DMS114 treated with DMSO at 0.1 percent for 48 hours (cell line): ENCODE measurements at regions not wholly inside any gene's neighbourhood (a gene's known extent, or its start where the extent isn't known, plus 50 kb on each side); places are given as distances from the start of the nearest gene placed in this dataset.

ENCODE experiments used
- DNase-seq: peaks from one replicate; lab custom pipeline; 2025; ENCODE audit not compliant: unreplicated experiment; lab: John Stamatoyannopoulos, UW

DNA sequence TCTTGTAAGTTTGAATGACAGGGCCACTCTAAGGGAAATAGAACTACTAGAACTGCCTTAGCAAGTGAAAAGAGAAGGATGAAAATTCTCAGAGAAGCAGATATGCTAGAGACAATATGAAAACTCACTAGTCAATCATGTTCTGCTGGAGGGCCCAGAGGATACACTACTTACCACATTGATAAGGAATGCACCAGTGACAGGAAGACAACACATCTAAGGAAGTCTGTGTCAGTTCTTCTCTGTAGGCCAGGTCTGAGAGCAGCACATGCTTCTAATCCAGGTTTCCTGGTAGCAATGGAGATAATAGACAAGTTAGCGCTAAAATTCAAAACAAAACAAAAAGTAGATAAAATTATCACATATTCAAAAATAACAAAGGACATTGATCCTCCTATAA lies 235.2 kb upstream of the AKR1E2 start:
- no peak for DNase-seq

DNA sequence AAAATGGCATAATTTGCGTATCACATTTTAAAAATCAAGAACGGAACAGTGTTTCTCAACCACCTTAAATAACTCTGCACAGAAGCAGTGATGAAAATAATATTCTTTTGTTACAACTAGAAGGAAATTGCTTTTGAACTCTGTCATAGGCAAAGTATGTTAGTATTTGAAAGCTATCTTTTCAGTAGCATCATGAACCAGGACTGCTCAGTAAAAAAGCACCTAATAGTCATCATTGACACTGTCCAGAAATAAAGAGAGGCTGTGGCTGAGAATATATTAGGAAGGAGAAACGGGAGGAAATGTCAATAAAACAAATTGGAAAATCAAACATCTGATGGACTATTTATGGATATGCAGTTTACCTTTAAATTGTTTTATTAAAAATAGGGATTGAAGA lies 237.2 kb upstream of the AKR1E2 start:
- no peak for DNase-seq

DNA sequence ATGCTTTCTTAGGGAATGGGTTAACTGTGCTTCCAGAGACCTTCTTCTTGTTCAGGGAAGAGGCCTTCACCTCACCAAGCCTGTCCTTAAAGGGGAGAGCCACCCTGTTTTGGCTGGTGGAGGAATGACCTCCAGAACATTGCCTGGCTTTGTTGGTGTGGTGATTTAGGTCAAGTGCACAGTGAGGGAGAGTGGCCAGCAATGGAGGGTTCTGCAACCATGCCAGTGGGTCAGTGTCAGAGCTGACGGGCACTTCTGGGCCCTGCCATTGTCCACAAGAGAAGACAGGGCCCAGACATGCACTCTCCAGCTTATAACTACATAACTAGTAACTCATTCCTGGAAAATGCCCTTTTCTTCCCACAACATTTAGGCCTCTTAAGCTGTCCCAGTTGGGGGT lies 238.5 kb upstream of the AKR1E2 start:
- DNase-seq = no peak

DNA sequence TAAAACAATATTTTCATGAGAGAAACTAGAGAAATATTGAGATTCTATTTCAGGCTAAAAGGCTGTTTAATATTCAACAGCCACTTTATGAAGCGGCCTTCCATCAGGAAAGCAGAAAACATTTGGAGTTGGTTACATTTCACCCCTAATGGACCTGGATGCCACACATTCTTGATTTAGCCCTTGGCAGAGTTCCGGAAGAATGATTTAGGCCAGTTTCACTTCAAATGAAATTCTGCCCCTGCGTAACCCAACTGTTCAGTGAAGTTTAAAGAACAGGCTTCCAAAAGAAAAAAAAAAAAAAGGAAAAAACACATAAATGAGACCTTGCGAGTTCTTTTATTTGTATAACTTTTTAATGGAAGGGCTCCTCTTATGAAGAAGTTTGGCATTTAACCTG lies 239.2 kb upstream of the AKR1E2 start:
- no peak for DNase-seq

DNA sequence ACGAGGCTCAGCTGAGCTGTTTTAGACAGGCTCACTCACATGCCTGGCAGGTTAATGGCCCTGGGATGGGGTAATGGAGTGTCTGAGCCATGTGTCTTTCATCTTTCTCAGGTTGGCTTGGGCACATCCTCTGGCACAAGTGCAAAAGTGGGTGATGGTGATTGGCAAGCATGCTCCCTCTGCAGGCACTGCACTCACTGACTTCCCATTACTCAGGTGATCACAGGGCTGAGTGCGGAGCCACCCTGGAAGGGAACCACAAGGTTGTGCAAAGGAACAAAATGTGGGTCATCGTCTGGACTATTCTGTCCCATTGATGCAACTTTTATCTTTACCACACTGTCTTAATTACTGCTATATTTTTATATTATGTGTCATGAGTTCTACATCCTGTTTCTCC lies 244.1 kb upstream of the AKR1E2 start:
- DNase-seq = no peak

DNA sequence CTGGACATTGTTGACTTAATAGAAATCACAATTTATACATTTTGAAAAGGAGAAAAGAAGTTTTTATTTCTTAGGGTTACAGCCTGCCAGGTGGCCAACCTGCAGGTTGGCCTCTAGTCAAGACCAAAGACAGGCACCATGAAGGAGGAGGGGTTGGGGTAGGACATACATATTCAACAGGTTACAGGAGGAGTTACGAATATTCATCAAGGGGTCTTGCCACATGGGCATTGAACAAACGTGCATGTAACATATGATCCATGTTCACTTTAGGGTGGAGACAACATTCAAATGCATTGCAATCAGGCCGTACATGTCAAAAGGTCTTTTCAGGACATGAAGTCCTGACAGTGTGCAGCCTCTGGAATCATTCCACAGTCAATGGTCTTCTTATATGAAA lies 246.2 kb upstream of the AKR1E2 start:
- no peak for DNase-seq

DNA sequence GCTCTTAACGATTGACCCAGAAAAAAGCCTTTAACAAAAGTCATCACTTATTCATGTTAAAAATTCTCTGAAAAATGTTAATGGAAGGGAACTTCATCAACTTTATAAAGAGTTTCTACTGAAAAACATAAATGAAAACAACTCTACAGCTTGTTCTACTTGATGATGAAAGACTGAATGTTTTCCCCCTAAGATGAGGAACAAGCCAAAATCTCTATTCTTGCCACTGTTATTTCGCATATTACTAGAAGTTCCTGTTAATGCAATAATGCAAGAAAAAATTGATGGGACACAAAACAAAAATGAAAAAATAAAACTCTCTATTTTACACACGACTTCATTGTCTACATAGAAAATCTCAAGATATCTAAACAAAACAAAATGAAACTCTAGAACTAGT lies 249.8 kb upstream of the AKR1E2 start:
- DNase-seq = no peak

DNA sequence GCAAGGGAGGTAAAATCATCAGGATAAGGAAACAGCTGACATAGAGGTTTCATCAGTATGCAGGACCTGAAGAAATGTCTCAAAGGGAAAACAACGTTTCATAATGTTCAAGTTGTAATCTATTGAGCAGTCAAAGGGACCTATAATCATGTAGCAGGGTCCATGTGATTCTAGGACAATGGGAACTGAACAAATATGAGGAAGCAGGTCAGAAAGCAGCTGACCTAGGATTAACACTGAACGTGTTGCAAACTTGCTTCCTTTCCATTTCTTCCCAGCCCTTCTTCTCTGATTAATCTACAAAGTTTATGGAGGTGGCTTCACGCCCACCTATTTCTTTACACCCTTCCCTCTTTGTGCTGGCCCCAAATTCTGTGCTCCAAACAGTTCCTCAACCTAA lies 256.9 kb upstream of the AKR1E2 start:
- DNase-seq = no peak

DNA sequence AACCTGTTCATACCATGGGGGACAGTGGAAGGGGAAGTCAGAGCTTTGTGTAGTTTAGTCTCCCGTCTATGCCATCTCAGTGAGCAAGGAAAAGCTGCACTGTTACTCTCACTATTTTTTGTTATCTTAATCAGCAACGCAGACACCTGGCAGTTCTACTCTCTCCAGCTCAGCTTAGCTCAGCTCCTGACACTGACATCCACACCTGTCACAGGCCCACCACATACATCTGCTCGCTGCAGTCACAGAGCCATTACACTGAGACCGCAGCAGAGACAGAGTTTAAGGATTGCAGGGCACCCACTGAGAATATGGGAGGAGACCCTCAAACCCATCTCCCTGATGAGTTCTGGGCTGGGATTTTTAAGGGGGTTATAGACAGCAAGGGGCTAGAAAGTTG lies 257.3 kb upstream of the AKR1E2 start:
- no peak for DNase-seq

DNA sequence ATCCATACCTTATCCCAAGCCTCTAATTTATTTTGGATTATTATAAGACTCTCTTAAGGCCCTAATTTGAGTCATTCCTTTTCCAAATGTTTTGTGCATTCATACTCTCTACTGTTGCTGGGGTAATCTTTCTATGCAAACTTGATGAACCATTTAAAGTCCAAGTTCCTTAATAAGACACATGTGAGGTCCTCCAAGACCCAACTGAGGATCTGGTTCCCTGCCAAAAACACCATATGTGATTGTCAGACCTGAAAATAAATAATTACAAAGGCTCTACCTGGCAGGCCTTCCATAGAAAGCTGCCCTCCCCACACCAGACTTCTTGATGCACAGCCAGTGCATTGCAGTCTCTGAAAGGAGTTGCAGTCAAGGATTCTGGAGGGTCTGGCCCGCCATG lies 257.9 kb upstream of the AKR1E2 start:
- no peak for DNase-seq

DNA sequence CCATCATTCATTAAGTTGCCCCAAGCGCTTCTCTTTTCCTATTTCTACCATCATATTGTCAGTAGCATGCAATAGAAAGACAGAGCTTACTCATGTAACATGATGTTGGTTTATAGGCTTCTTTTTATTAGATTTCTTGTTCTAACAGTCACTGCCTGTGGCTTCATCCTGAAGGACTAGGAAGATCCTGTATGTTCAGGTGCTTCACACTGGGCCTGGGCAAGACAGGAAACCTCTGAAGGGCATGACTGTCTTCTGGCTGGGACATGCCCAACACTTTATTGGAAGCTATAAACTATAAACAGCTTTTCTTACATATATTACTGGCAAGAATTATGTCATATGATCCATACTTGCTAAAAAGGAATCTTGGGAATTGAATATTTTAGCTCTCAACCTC lies 258.4 kb upstream of the AKR1E2 start:
- DNase-seq = no peak

DNA sequence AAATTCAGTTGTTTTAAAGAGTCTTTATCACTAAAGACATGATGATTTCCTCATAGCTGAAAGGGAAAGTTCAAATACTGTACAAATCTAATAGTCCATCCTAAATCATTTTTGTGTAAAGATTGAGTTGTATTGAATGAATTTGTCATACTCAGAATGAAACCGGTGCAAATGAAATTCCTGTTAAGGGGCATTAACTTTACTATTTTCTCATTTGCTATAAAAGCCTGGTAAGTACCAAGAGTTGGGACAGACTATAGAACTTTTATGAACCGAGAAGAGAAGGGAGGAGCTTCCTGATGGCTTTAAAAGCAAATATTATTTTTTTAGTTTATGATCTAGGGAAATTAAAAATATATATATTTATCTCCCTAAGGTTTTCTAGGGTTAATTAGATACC lies 260.0 kb upstream of the AKR1E2 start:
- no peak for DNase-seq

DNA sequence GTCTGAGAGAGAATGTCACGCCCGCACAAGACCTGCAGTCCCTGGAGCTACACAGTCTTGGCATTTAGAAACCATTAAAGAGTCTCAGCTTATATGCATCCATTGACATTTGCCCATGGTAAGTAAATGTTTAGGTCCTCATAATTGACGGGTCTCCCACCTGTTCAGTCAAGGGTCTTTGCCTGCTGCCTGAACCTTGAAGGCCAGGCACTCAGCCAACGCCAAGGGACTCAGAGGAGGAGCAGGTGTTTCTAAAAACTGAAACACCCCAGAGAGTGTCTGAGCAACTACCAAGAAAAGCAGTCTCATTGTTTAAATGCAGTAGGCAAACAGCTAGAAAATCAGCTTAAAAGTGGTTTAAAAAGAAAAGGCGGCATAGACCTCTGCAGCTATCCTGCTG lies 264.7 kb upstream of the AKR1E2 start:
- no peak for DNase-seq

DNA sequence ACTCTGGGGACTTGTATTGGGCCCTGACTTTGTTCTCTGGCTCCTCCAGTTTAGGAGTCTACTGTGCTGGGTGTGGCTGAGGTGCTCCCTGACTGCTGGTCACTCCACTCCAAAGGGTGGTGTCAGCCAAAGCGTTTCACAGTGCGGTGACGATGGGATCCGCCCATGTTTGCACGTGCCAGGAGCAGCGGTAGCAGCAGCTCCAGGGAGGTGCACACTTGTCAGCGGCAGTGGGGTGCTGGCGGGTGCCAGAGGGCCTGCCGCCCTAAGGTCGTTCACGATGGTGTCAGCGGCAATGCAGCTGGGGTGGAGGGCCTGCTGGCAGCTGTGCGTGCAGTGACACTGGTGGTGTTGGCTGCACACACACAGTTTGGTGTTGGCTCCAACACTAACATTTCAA lies 268.5 kb upstream of the AKR1E2 start:
- DNase-seq = no peak

DNA sequence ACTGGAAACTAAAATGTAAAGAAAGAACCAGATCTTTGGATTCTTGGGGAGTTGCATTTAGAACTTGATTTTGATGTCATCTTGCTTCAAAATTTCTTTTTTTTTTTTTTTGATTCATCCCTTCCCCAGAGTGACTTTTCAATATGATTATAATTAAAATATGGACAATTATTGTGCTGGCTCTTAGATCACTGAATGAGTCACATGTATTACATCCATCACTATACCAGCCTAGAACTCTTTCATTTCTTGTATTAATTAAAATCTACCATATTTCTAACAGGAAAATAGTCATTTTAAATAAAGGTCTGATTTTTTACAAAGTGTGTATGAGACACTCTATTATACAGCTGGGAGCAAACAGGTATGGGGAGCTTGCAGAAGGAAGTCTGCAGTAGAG lies 269.5 kb upstream of the AKR1E2 start:
- no peak for DNase-seq

DNA sequence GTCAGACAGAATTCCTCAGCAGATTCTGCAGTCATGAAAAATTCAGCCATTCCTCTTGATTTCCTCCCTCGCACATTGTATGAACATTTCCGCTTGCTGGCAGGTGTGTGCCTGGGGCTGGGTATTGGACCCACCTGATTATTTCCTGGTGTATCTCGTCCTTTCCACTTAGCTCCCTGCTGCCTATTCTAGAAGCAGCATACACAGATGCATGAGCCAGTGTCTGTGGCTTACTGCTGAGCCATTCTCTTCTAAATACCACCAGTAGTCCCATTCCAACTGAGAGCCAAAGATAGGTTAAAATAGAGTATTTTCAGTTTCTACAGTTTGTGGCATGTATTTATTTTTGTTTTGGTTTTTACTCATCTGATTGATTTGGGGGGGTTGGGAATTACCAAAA lies 270.1 kb upstream of the AKR1E2 start:
- DNase-seq = no peak

DNA sequence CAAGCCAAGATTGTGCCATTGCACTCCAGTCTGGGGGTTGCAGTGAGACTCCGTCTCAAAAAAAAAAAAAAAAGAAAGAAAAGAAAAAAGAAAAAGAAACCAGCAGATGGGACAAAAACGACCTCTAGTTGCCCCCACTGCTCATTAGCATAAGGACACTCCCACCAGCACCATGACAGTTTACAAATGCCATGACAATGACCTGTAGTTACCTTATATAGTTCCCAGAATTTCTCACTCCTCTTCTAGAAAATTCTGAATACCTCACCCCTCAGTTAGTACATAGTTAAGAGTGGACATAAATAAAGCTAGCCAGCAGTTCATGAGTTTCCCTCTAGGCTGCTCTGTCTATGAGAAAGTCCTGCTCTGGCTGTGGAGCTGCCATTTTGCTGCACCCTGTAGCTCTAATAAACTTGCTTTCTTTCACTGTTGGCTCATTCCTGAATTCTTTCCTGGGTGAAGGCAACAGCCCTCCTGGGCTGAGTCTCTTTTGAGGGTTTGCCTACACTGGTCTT lies 276.8 kb upstream of the AKR1E2 start:
- DNase-seq = no peak

DNA sequence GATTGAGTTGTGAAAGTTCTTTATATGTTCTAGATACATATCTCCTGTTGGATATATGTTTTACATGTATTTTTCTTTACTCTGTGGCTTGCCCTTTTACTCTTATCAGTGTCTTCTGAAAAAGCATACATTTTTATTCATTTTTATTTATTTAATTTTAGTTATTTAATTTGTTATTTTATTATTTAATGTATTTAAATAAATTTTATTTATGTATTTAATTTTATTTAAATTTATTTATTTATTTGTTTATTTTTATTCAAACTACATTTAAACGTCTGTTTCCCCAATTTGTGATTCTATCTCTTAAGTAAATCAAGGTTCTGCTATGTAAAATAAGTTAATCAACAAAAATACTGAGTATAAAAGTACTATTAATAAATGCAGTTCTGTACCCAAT lies 279.1 kb upstream of the AKR1E2 start:
- DNase-seq = no peak

DNA sequence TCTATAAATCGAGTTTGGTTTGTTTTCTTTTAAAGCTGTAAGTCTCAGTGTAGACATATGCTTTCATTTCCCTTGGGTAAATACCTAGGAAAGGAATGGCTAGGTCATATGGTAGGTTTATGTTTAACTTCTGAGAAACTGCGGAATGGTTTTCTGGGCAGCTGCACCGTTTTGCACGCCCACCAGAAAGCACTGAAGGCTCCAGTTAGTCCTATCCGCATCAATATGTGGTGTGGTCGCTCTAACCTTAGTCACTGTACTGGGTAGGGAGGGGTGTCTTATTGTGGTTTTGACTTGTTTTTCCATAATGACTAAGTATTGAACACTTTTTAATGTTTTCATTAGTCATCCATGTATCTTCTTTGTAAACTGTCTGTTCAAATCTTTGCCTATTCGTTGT lies 279.5 kb upstream of the AKR1E2 start:
- DNase-seq = no peak

DNA sequence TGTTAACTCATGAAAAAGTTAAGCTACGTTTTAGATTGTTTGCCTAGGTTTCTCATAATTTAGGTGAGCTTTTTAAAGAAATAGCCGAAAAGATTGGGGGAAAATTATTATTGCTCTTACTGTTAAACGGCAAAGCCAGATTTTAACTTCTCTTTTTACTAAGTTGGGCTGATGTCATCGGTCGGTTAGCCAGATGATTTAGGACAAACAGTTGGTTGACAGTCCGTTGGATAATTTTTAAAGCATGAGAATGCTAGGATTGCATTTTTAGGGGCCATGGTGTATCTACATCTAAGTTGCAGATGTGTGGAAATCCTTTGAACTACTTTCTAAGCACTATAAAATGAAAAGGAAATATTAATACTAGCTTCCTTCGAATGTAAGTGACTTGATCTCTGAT lies 280.9 kb upstream of the AKR1E2 start:
- no peak for DNase-seq

DNA sequence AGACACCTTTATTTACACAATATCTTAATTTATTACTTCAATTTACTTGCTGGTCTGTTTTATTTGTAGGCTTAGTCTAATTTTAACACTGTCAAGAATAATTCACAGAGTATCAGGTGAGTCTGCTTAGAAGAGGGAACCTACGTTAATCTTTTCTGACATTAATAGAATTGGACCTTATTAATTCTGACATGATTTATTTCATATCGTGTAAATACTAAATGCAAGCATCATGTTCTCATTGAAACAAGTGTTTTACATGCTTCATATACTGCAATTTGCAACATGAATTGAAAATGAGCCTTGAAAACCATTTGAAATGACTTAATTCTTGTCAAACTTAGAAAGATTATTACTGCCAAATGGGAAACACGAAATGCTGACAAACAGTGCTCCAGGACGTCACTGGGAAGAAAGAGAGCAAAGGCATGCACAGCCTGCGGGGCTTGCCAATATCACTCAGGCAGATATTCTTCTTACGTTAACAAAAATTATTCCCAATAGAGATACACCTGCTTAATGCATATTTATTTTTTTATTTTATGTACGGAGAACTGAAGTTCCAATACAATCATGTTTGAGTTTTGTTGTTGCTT lies 282.0 kb upstream of the AKR1E2 start:
- DNase-seq = no peak

DNA sequence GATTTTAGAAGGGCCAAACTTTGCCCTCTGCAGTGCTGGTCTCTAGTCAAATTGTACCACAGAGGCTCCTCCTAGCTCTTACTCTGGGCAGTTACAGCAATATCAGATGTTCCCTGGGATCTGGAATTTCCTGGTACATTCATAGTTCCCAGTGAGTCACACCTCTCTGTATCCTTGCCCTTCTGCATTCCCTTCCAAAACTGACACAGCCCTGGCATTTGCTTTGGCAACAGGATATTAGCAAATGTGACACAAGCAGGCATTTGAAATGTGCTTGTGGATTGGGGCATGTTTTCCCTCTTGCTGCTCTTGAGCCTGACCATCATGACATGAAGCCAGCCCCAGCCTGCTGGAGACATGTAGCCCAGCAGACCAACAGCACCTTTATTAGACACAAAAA lies 284.7 kb upstream of the AKR1E2 start:
- DNase-seq = no peak

DNA sequence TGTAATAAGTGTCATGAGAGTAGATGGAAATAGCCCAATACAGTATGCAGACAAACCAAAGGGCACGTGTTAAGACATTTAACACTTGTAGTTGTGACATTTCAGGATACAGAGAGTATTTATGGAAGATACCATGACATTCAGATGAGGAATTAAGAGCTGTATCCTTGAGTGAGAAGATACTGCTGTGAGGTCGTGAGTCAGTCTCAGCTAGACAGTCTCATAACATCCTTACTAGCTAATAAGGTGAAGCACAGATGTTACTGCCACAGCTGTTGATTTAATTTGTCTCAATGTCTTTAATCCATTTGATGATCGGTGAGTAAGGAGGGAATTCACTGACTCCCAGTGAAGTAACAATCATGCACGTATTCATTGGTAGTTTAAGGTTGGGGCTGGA lies 288.0 kb upstream of the AKR1E2 start:
- no peak for DNase-seq

DNA sequence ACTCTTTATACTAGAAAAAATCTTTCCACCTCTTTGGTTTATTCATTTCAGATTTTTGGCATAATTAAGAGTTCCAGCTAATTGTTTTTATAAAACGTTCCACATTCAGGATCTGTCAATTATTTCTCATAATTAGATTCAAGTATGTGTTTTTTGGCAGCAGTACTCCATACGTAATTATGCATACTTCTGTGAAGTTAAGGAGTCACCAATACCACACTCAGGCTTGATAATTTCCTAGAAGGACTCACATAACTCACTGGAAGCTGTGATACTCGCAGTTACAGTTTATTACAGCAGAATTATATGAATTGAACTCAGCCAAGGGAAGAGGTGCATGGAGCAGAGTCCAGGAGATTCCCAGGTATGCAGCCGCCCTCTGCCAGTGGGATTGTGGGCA lies 290.5 kb upstream of the AKR1E2 start:
- no peak for DNase-seq
